ENCODE measurements at regions not wholly inside any gene's neighbourhood (a gene's known extent, or its start where the extent isn't known, plus 50 kb on each side); places are given as distances from the start of the nearest gene placed in this dataset.

DNA sequence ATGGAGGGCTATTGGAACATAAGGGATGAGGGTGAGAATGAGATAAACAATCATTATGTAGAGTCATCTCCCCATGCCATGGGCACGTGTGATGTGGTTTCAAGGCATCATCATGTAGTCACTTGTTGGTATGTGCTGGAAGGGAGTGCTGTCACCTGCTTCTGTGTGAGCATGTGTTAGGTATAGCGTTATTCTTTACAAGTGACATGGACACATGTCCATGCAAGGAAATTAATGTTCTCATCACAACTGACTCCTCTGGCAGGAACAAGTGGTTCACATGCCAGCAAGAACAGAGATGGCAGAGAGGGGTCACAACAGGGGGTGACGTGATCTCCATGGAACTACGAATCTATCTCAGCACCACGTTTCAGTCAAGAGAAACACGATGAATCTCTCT is 815.8 kb downstream of the BCL11B start:
- Histone ChIP-seq H3K79me1 (ENCODE audit: low read depth in 1 of 2, low read length in 2 of 2) (no peaks in the 10 kb centered on the region), H4K20me1 (ENCODE audit: insufficient read depth, low read length) (no peaks in the 10 kb centered on the region), H3K4me3 (ENCODE audit: insufficient read depth, low read depth, low read length) (no peak overlapping the region), H3K4ac (ENCODE audit: low read depth, low read length) (no peak overlapping the region), H3K18ac (ENCODE audit: low read depth, low read length) (no peak overlapping the region), H2BK20ac (ENCODE audit: low read depth, low read length) (no peak overlapping the region), H2AK9ac (replicated peaks; ENCODE audit: low read depth, low read length, poor library complexity) (no peak overlapping the region), H3K23ac (ENCODE audit: low read depth, low read length) (no peak overlapping the region), H4K91ac (ENCODE audit: insufficient read depth, low read depth, low read length) (no peak overlapping the region), H3K56ac (ENCODE audit: extremely low read depth, insufficient read depth, low read length) (no peak overlapping the region), H3K9ac (ENCODE audit: low read depth, low read length) (no peak overlapping the region), H2AK5ac (ENCODE audit: low read depth, low read length) (no peak overlapping the region), H4K8ac (ENCODE audit: low read depth in 2 of 2, low read length in 2 of 2) (no peak overlapping the region), H3K9me1 (ENCODE audit: insufficient read depth, low read length) (no peaks in the 10 kb centered on the region), H3K27me3 (ENCODE audit: control insufficient read depth, insufficient read depth, low read length) (no peaks in the 10 kb centered on the region), H3K27ac (ENCODE audit: insufficient read depth, low read length) (no peak overlapping the region), H2BK15ac (ENCODE audit: low read depth, low read length) (no peak overlapping the region), H2AFZ (replicated peaks; ENCODE audit: low read length, poor library complexity) (no peak overlapping the region), H2BK5ac (ENCODE audit: low read depth, low read length, poor library complexity, severe bottlenecking) (no peak overlapping the region), H3K36me3 (ENCODE audit: control insufficient read depth, insufficient read depth, low read length) (no peaks in the 10 kb centered on the region), H4K5ac (ENCODE audit: low read depth, low read length) (no peak overlapping the region), H3K4me1 (ENCODE audit: control insufficient read depth, insufficient read depth, low read length) (no peaks in the 10 kb centered on the region), H3K9me3 (ENCODE audit: control insufficient read depth, insufficient read depth, low read length) (peaks cover 23% of the 10 kb centered on the region), H3K4me2 (ENCODE audit: low read depth, low read length) (no peak overlapping the region), H2BK120ac (ENCODE audit: low read depth, low read length) (no peak overlapping the region), H3K14ac (replicated peaks; ENCODE audit: low read depth, low read length) (no peak overlapping the region)
- no TSS peak for BruUV-seq (replicated peaks)
- ATAC-seq (ENCODE audit: low read depth) (no peak), DNase-seq (no peak)
- intact Hi-C loops (cut with micrococcal nuclease) (no loop called here), dilution Hi-C loops (cut with HindIII; ENCODE audit: low sequenced_read_pairs, unreplicated experiment) (no loop called here), in situ Hi-C loops (cut with MboI; ENCODE audit: low sequenced_read_pairs) (no loop called here)
- POLR2A ChIA-PET (ENCODE audit: unreplicated experiment), result no interaction called here
- CTCF ChIA-PET, result no interaction called here
- WGBS, 2 experiments (ENCODE audit: extremely low coverage in 2 of 2, insufficient read length in 1 of 2), result 52% methylated on average over 3 of the region's 6 CpGs; no CpG with 5 or more reads in 1 of the 2 experiments
- TF ChIP-seq FOS (IDR thresholded peaks at IDR 0.05; ENCODE audit: low read depth, low read length), result no peak
- TF ChIP-seq MAZ (IDR thresholded peaks at IDR 0.05; ENCODE audit: borderline replicate concordance, low read depth, low read length), result no peak
- TF ChIP-seq, protein P1, sequence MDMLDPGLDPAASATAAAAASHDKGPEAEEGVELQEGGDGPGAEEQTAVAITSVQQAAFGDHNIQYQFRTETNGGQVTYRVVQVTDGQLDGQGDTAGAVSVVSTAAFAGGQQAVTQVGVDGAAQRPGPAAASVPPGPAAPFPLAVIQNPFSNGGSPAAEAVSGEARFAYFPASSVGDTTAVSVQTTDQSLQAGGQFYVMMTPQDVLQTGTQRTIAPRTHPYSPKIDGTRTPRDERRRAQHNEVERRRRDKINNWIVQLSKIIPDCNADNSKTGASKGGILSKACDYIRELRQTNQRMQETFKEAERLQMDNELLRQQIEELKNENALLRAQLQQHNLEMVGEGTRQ (IDR thresholded peaks at IDR 0.05; ENCODE audit: low read depth, low read length), result no peak
- TF ChIP-seq, protein P2, sequence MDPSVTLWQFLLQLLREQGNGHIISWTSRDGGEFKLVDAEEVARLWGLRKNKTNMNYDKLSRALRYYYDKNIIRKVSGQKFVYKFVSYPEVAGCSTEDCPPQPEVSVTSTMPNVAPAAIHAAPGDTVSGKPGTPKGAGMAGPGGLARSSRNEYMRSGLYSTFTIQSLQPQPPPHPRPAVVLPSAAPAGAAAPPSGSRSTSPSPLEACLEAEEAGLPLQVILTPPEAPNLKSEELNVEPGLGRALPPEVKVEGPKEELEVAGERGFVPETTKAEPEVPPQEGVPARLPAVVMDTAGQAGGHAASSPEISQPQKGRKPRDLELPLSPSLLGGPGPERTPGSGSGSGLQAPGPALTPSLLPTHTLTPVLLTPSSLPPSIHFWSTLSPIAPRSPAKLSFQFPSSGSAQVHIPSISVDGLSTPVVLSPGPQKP (IDR thresholded peaks at IDR 0.05; ENCODE audit: borderline replicate concordance, low read depth, low read length), result no peak
- no peak for TF ChIP-seq CHD1 (IDR thresholded peaks at IDR 0.05; ENCODE audit: low read depth, low read length)
- TF ChIP-seq BHLHE40 (IDR thresholded peaks at IDR 0.05; ENCODE audit: low read depth, low read length), result no peak
- TF ChIP-seq, protein P3, sequence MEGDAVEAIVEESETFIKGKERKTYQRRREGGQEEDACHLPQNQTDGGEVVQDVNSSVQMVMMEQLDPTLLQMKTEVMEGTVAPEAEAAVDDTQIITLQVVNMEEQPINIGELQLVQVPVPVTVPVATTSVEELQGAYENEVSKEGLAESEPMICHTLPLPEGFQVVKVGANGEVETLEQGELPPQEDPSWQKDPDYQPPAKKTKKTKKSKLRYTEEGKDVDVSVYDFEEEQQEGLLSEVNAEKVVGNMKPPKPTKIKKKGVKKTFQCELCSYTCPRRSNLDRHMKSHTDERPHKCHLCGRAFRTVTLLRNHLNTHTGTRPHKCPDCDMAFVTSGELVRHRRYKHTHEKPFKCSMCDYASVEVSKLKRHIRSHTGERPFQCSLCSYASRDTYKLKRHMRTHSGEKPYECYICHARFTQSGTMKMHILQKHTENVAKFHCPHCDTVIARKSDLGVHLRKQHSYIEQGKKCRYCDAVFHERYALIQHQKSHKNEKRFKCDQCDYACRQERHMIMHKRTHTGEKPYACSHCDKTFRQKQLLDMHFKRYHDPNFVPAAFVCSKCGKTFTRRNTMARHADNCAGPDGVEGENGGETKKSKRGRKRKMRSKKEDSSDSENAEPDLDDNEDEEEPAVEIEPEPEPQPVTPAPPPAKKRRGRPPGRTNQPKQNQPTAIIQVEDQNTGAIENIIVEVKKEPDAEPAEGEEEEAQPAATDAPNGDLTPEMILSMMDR (conservative IDR thresholded peaks at IDR 0.05; ENCODE audit: low read depth, low read length), result no peak
- no peak for TF ChIP-seq RCOR1 (IDR thresholded peaks at IDR 0.05; ENCODE audit: insufficient replicate concordance, low read length)
- no peak for TF ChIP-seq SMC3 (IDR thresholded peaks at IDR 0.05; ENCODE audit: low read depth, low read length)
- TF ChIP-seq MAFK (IDR thresholded peaks at IDR 0.05; ENCODE audit: low read depth, low read length), result no peak
- TF ChIP-seq POLR2A (IDR thresholded peaks at IDR 0.05; ENCODE audit: low read depth, low read length), result no peak
- TF ChIP-seq NFE2L2 (IDR thresholded peaks at IDR 0.05; ENCODE audit: low read depth, low read length), result no peak
- no peak for TF ChIP-seq RFX5 (IDR thresholded peaks at IDR 0.05; ENCODE audit: low read depth, low read length)
- no peak for TF ChIP-seq CEBPB (IDR thresholded peaks at IDR 0.05; ENCODE audit: low read depth, low read length)
- TF ChIP-seq RAD21 (IDR thresholded peaks at IDR 0.05; ENCODE audit: low read length), result no peak

Data from IMR-90 (cell line).